HEK293 (cell line): ENCODE measurements at regions not wholly inside any gene's neighbourhood (a gene's known extent, or its start where the extent isn't known, plus 50 kb on each side); places are given as distances from the start of the nearest gene placed in this dataset.

Source experiments
- CTCF ChIA-PET: fragments of 350-600 bp; formaldehyde crosslinking; extraction: SDS; loops from one replicate; lab custom pipeline; 2021; ENCODE audit warnings: antibody characterized with exemption; lab: Yijun Ruan, JAX
- POLR2A ChIA-PET: fragments of 300-600 bp; formaldehyde crosslinking; extraction: SDS; loops from one replicate; lab custom pipeline; 2020; ENCODE audit warnings: antibody characterized with exemption, inconsistent platforms; lab: Yijun Ruan, JAX
- H3K27ac ChIP-seq: fragments of 200-500 bp; sonication (Bioruptor generic); 2 replicates; pipeline ENCODE4 v1.5.1; 2014; ENCODE audit warnings: low read depth, low read length, control low read depth, inconsistent platforms; ENCODE audit errors: extremely low read depth
- H3K36me3 ChIP-seq, 2 experiments: fragments of 200-500 bp in 1 of 2; sonication (Bioruptor generic) in 1 of 2; 1 replicate in 1 of 2; 2 replicates in 1 of 2; pipeline ENCODE4 v1.5.1; 2014 to 2017; ENCODE audit warnings: inconsistent platforms in 2 of 2, low read length in 2 of 2; ENCODE audit not compliant: control insufficient read depth in 2 of 2, insufficient read depth in 1 of 2
- H3K4me1 ChIP-seq: fragments of 200-500 bp; sonication (Bioruptor generic); 2 replicates; pipeline ENCODE4 v1.5.1; 2014; ENCODE audit warnings: mild to moderate bottlenecking, low read length, inconsistent platforms; ENCODE audit not compliant: control insufficient read depth, insufficient read depth
- H3K4me3 ChIP-seq: 2 replicates; pipeline ENCODE4 v1.5.1; 2011; ENCODE audit warnings: low read depth, mild to moderate bottlenecking, control low read depth, low read length, moderate library complexity
- H3K9me3 ChIP-seq: fragments of 200-500 bp; sonication (Bioruptor generic); 2 replicates; pipeline ENCODE4 v1.5.1; 2014; ENCODE audit warnings: low read depth, low read length, inconsistent platforms; ENCODE audit not compliant: control insufficient read depth, insufficient read depth
- KLF7 ChIP-seq: fragments of 450-650 bp; formaldehyde crosslinking; IDR thresholded peaks from 2 replicates; pipeline ENCODE4 v1.5.1; 2016; ENCODE audit warnings: missing biosample characterization, missing genetic modification characterization, borderline replicate concordance
- SP2 ChIP-seq: fragments of 450-650 bp; formaldehyde crosslinking; IDR thresholded peaks from 2 replicates; pipeline ENCODE4 v1.5.1; 2016; ENCODE audit warnings: missing biosample characterization, missing genetic modification characterization
- TCF7L2 ChIP-seq: IDR thresholded peaks from 2 replicates; pipeline ENCODE4 v1.6.1; 2011; ENCODE audit warnings: low read depth, mild to moderate bottlenecking, inconsistent platforms, low read length, moderate library complexity, borderline replicate concordance
- TRIM28 ChIP-seq: IDR thresholded peaks from 2 replicates; pipeline ENCODE4 v1.6.1; 2011; ENCODE audit warnings: low read length, control low read depth, borderline replicate concordance
- ZBTB17 ChIP-seq: fragments of 450-650 bp; formaldehyde crosslinking; IDR thresholded peaks from 2 replicates; pipeline ENCODE4 v1.5.1; 2016; ENCODE audit warnings: missing biosample characterization, missing genetic modification characterization
- ZBTB20 ChIP-seq: fragments of 450-650 bp; formaldehyde crosslinking; IDR thresholded peaks from 2 replicates; pipeline ENCODE4 v1.5.1; 2016; ENCODE audit warnings: missing biosample characterization, missing genetic modification characterization
- ZNF121 ChIP-seq: fragments of 450-650 bp; formaldehyde crosslinking; IDR thresholded peaks from 2 replicates; pipeline ENCODE4 v1.5.1; 2016; ENCODE audit warnings: missing biosample characterization, missing genetic modification characterization
- ZNF138 ChIP-seq: fragments of 450-650 bp; formaldehyde crosslinking; IDR thresholded peaks from 2 replicates; pipeline ENCODE4 v1.5.1; 2016; ENCODE audit warnings: missing biosample characterization, missing genetic modification characterization, borderline replicate concordance
- ZNF157 ChIP-seq: fragments of 450-650 bp; formaldehyde crosslinking; IDR thresholded peaks from 2 replicates; pipeline ENCODE4 v1.5.1; 2016; ENCODE audit warnings: missing biosample characterization, missing genetic modification characterization
- ZNF174 ChIP-seq: fragments of 450-650 bp; formaldehyde crosslinking; IDR thresholded peaks from 2 replicates; pipeline ENCODE4 v1.5.0; 2017; ENCODE audit warnings: missing biosample characterization, mild to moderate bottlenecking, missing genetic modification characterization
- ZNF274 ChIP-seq, 2 experiments: fragments of 200-500 bp in 1 of 2; fragments of 450-650 bp in 1 of 2; sonication (Bioruptor generic) in 1 of 2; formaldehyde crosslinking in 1 of 2; IDR thresholded peaks; 2 replicates each; pipeline versions ENCODE4 v1.5.1 to v1.6.1; 2014 to 2016; ENCODE audit warnings: borderline replicate concordance in 1 of 2, inconsistent platforms in 1 of 2, low read length in 1 of 2, missing biosample characterization in 1 of 2, missing genetic modification characterization in 1 of 2
- ZNF366 ChIP-seq: fragments of 450-650 bp; formaldehyde crosslinking; conservative IDR thresholded peaks from 2 replicates; pipeline ENCODE4 v1.5.1; 2016; ENCODE audit warnings: missing biosample characterization, missing genetic modification characterization
- ZNF391 ChIP-seq: fragments of 450-650 bp; formaldehyde crosslinking; IDR thresholded peaks from 2 replicates; pipeline ENCODE4 v1.5.1; 2016; ENCODE audit warnings: low read depth, missing biosample characterization, missing genetic modification characterization, borderline replicate concordance
- ZNF433 ChIP-seq: fragments of 450-650 bp; formaldehyde crosslinking; IDR thresholded peaks from 2 replicates; pipeline ENCODE4 v1.5.1; 2016; ENCODE audit warnings: missing biosample characterization, missing genetic modification characterization, low read depth
- ZNF544 ChIP-seq: fragments of 450-650 bp; formaldehyde crosslinking; IDR thresholded peaks from 2 replicates; pipeline ENCODE4 v1.5.0; 2017; ENCODE audit warnings: missing biosample characterization, missing genetic modification characterization
- ZNF623 ChIP-seq: fragments of 450-650 bp; formaldehyde crosslinking; IDR thresholded peaks from 2 replicates; pipeline ENCODE4 v1.5.1; 2016; ENCODE audit warnings: missing biosample characterization, missing genetic modification characterization
- ZNF624 ChIP-seq: fragments of 450-650 bp; formaldehyde crosslinking; IDR thresholded peaks from 2 replicates; pipeline ENCODE4 v1.5.1; 2017; ENCODE audit warnings: missing biosample characterization, missing genetic modification characterization
- ZNF658 ChIP-seq: fragments of 450-650 bp; formaldehyde crosslinking; IDR thresholded peaks from 2 replicates; pipeline ENCODE4; 2016; ENCODE audit warnings: missing biosample characterization, missing genetic modification characterization
- ZNF707 ChIP-seq: fragments of 450-650 bp; formaldehyde crosslinking; IDR thresholded peaks from 2 replicates; pipeline ENCODE4 v1.5.1; 2016; ENCODE audit warnings: missing biosample characterization, missing genetic modification characterization
- ZXDB ChIP-seq: fragments of 450-650 bp; formaldehyde crosslinking; IDR thresholded peaks from 2 replicates; pipeline ENCODE4 v1.5.1; 2016; ENCODE audit warnings: missing biosample characterization, missing genetic modification characterization
- TF ChIP-seq, protein P1 (sequence below): fragments of 450-650 bp; formaldehyde crosslinking; IDR thresholded peaks from 2 replicates; pipeline ENCODE4 v1.5.1; 2016; ENCODE audit warnings: missing biosample characterization, missing genetic modification characterization
- TF ChIP-seq, protein P2 (sequence below): sonication (generic); formaldehyde crosslinking; IDR thresholded peaks from 2 replicates; pipeline ENCODE4 v1.8.1; 2022; ENCODE audit warnings: mild to moderate bottlenecking, moderate library complexity, missing genetic modification reagents
- TF ChIP-seq, protein P3 (sequence below): fragments of 450-650 bp; formaldehyde crosslinking; IDR thresholded peaks from 2 replicates; pipeline ENCODE4 v1.5.1; 2016; ENCODE audit warnings: missing biosample characterization, missing genetic modification characterization
- TF ChIP-seq, protein P4 (sequence below): fragments of 450-650 bp; formaldehyde crosslinking; IDR thresholded peaks from 2 replicates; pipeline ENCODE4 v1.5.1; 2016; ENCODE audit warnings: missing biosample characterization, missing genetic modification characterization
- TF ChIP-seq, protein P5 (sequence below): fragments of 450-650 bp; formaldehyde crosslinking; IDR thresholded peaks from 2 replicates; pipeline ENCODE4 v1.5.1; 2016; ENCODE audit warnings: missing biosample characterization, missing genetic modification characterization
- TF ChIP-seq, protein P6 (sequence below): fragments of 450-650 bp; formaldehyde crosslinking; IDR thresholded peaks from 2 replicates; pipeline ENCODE4 v1.5.1; 2016; ENCODE audit warnings: missing biosample characterization, missing genetic modification characterization

DNA sequence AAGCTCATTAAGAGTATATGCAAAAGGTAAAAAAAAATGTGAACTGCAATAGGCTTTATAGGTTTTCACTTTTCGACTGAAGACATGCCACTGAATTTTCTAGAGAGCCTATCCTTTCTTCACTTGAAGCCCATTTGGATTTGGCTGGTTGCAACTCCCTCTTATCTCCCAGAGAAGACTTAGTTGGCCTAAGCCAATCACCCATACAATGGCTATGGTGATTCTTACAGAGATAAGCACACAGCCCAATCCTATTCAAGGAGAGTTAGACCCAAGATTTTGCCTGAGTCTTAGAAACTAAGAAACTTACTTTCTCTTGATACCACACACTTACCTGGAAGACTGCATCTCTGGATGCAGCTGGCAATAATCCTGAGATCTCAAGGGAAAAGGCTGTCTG, 167.3 kb upstream of the PTCHD4 start:
- Histone ChIP-seq H3K36me3 (no peaks in the 10 kb centered on the region), H3K4me3 (no peak overlapping the region), H3K9me3 (no peaks in the 10 kb centered on the region), H3K4me1 (no peaks in the 10 kb centered on the region), H3K27ac (no peak overlapping the region)
- TF ChIP-seq ZNF624 (tag by site-specific recombination) (no peak), TCF7L2 (no peak), ZNF174 (tag by site-specific recombination) (no peak), ZXDB (tag by site-specific recombination) (no peak), ZNF366 (tag by site-specific recombination) (no peak), ZNF623 (no peak), ZNF707 (tag by site-specific recombination) (no peak)
- TF ChIP-seq, protein P1, sequence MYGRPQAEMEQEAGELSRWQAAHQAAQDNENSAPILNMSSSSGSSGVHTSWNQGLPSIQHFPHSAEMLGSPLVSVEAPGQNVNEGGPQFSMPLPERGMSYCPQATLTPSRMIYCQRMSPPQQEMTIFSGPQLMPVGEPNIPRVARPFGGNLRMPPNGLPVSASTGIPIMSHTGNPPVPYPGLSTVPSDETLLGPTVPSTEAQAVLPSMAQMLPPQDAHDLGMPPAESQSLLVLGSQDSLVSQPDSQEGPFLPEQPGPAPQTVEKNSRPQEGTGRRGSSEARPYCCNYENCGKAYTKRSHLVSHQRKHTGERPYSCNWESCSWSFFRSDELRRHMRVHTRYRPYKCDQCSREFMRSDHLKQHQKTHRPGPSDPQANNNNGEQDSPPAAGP (tag by site-specific recombination) = no peak
- TF ChIP-seq, protein P2, sequence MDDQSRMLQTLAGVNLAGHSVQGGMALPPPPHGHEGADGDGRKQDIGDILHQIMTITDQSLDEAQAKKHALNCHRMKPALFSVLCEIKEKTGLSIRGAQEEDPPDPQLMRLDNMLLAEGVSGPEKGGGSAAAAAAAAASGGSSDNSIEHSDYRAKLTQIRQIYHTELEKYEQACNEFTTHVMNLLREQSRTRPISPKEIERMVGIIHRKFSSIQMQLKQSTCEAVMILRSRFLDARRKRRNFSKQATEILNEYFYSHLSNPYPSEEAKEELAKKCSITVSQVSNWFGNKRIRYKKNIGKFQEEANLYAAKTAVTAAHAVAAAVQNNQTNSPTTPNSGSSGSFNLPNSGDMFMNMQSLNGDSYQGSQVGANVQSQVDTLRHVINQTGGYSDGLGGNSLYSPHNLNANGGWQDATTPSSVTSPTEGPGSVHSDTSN (CRISPR knock-in tag) = no peak
- ChIA-PET CTCF (no interaction called here), POLR2A (interaction anchor here (0.7 kb wide), 1 partner anchor 800 kb away, joined by 4 read pairs; no protein-coding TSS in a partner anchor)

DNA sequence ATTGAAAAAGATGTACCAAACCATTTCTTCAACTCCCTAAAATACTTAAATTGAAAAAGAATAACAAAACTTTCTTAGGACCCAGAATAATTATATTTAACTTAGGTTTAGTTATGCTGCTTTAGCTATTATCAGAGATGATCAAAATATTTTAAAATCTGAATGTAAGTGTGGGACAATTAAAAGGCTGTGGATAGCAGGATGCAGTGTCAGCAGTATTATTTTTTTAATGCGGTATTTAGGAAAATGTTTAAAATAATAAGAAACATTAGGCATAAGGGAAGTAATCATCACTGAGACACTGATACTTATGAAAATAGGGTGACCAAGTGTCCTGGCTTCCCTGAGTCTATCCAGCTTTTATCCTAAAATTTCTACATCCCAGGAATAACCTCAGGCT, 161.5 kb upstream of the PTCHD4 start:
- POLR2A ChIA-PET = no interaction called here
- Histone ChIP-seq H3K9me3 (no peaks in the 10 kb centered on the region), H3K36me3 (no peaks in the 10 kb centered on the region), H3K27ac (no peak overlapping the region), H3K4me3 (no peak overlapping the region), H3K4me1 (no peaks in the 10 kb centered on the region)
- CTCF ChIA-PET = no interaction called here
- TF ChIP-seq ZNF138 (tag by site-specific recombination) (no peak), ZBTB17 (tag by site-specific recombination) (no peak), TRIM28 (no peak), ZNF274 (IDR thresholded peaks at IDR 0.05; ENCODE audit: low read length) (no peak), ZNF274 (tag by site-specific recombination; IDR thresholded peaks at IDR 0.05; ENCODE audit: borderline replicate concordance) (no peak), ZNF624 (tag by site-specific recombination) (no peak), ZNF391 (tag by site-specific recombination) (no peak), SP2 (no peak), ZNF544 (no peak), ZNF433 (tag by site-specific recombination) (no peak), KLF7 (tag by site-specific recombination) (no peak), ZNF157 (tag by site-specific recombination) (no peak), ZBTB20 (tag by site-specific recombination) (no peak), ZNF658 (tag by site-specific recombination) (no peak), ZNF121 (tag by site-specific recombination) (no peak)
- TF ChIP-seq, protein P3, sequence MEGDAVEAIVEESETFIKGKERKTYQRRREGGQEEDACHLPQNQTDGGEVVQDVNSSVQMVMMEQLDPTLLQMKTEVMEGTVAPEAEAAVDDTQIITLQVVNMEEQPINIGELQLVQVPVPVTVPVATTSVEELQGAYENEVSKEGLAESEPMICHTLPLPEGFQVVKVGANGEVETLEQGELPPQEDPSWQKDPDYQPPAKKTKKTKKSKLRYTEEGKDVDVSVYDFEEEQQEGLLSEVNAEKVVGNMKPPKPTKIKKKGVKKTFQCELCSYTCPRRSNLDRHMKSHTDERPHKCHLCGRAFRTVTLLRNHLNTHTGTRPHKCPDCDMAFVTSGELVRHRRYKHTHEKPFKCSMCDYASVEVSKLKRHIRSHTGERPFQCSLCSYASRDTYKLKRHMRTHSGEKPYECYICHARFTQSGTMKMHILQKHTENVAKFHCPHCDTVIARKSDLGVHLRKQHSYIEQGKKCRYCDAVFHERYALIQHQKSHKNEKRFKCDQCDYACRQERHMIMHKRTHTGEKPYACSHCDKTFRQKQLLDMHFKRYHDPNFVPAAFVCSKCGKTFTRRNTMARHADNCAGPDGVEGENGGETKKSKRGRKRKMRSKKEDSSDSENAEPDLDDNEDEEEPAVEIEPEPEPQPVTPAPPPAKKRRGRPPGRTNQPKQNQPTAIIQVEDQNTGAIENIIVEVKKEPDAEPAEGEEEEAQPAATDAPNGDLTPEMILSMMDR (tag by site-specific recombination) = no peak
- TF ChIP-seq, protein P4, sequence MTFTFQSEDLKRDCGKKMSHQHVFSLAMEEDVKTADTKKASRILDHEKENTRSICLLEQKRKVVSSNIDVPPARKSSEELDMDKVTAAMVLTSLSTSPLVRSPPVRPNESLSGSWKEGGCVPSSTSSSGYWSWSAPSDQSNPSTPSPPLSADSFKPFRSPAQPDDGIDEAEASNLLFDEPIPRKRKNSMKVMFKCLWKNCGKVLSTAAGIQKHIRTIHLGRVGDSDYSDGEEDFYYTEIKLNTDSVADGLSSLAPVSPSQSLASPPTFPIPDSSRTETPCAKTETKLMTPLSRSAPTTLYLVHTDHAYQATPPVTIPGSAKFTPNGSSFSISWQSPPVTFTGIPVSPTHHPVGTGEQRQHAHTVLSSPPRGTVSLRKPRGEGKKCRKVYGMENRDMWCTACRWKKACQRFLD (tag by site-specific recombination) = no peak
- TF ChIP-seq, protein P5, sequence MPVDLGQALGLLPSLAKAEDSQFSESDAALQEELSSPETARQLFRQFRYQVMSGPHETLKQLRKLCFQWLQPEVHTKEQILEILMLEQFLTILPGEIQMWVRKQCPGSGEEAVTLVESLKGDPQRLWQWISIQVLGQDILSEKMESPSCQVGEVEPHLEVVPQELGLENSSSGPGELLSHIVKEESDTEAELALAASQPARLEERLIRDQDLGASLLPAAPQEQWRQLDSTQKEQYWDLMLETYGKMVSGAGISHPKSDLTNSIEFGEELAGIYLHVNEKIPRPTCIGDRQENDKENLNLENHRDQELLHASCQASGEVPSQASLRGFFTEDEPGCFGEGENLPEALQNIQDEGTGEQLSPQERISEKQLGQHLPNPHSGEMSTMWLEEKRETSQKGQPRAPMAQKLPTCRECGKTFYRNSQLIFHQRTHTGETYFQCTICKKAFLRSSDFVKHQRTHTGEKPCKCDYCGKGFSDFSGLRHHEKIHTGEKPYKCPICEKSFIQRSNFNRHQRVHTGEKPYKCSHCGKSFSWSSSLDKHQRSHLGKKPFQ (tag by site-specific recombination) = no peak
- TF ChIP-seq, protein P6, sequence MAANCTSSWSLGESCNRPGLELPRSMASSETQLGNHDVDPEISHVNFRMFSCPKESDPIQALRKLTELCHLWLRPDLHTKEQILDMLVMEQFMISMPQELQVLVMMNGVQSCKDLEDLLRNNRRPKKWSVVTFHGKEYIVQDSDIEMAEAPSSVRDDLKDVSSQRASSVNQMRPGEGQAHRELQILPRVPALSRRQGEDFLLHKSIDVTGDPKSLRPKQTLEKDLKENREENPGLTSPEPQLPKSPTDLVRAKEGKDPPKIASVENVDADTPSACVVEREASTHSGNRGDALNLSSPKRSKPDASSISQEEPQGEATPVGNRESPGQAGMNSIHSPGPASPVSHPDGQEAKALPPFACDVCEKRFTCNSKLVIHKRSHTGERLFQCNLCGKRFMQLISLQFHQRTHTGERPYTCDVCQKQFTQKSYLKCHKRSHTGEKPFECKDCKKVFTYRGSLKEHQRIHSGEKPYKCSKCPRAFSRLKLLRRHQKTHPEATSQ (tag by site-specific recombination) = no peak
